NT2/D1 (cell line): ENCODE measurements at regions not wholly inside any gene's neighbourhood (a gene's known extent, or its start where the extent isn't known, plus 50 kb on each side); places are given as distances from the start of the nearest gene placed in this dataset.

ENCODE experiments used
- SUZ12 ChIP-seq: IDR thresholded peaks from 2 replicates; pipeline ENCODE4 v1.6.1; 2011; ENCODE audit not compliant: insufficient read length, insufficient read depth; ENCODE audit errors: extremely low read depth
- ZNF274 ChIP-seq: IDR thresholded peaks from 2 replicates; pipeline ENCODE4 v1.6.1; 2011; ENCODE audit warnings: mild to moderate bottlenecking, low read depth, low read length

GRCh38 chr14:104438166-104438887, 141.2 kb upstream of the C14orf180 start:
- no peak for TF ChIP-seq ZNF274
- TF ChIP-seq SUZ12: no peak
